Tibial artery (tissue), 4 donors: ENCODE measurements at regions not wholly inside any gene's neighbourhood (a gene's known extent, or its start where the extent isn't known, plus 50 kb on each side); places are given as distances from the start of the nearest gene placed in this dataset.

Source experiments
- DNase-seq, 2 donors: peaks; one replicate each; pipeline ENCODE4 v3.0.0-alpha.2; 2019
- H3K27ac ChIP-seq, 2 donors: fragments of 200-600 bp; sonication (generic) in 1 of 2; 1 replicate in 1 of 2; 2 replicates in 1 of 2; pipeline ENCODE4 v1.5.1; 2018 to 2019; ENCODE audit warnings: mild to moderate bottlenecking in 1 of 2
- H3K27me3 ChIP-seq, 2 donors: fragments of 200-600 bp; sonication (generic) in 1 of 2; one replicate each; pipeline versions ENCODE4 v1.5.1 to v1.6.0; 2016 to 2019
- H3K36me3 ChIP-seq, 3 donors: fragments of 200-600 bp; sonication (generic) in 2 of 3; one replicate each; pipeline ENCODE4 v1.5.1; 2016 to 2019; ENCODE audit warnings: mild to moderate bottlenecking in 2 of 3
- H3K4me1 ChIP-seq, 4 donors: fragments of 200-600 bp; sonication (generic) in 2 of 4; 1 replicate in 3 of 4; 2 replicates in 1 of 4; pipeline ENCODE4 v1.5.1; 2016 to 2019
- H3K4me3 ChIP-seq, 2 donors: fragments of 200-600 bp; sonication (generic) in 1 of 2; 1 replicate in 1 of 2; 2 replicates in 1 of 2; pipeline ENCODE4 v1.5.1; 2018 to 2019; ENCODE audit warnings: mild to moderate bottlenecking in 2 of 2
- H3K9me3 ChIP-seq, 3 donors: fragments of 200-600 bp; sonication (generic) in 1 of 3; one replicate each; pipeline ENCODE4 v1.5.1; 2016 to 2019
- CTCF ChIP-seq, 2 experiments: fragments of 200-600 bp in 1 of 2; fragments of 450-650 bp in 1 of 2; IDR thresholded peaks; one replicate each; pipeline ENCODE4 v1.5.1; 2017 to 2019; ENCODE audit warnings: antibody characterized with exemption in 2 of 2, mild to moderate bottlenecking in 1 of 2, moderate library complexity in 1 of 2
- intact Hi-C: fragments of 100-400 bp; cut with DNase I; formaldehyde crosslinking; loops from one replicate; pipeline ENCODE4 v1.15.0; 2023; ENCODE audit warnings: low total_unique reads

DNA sequence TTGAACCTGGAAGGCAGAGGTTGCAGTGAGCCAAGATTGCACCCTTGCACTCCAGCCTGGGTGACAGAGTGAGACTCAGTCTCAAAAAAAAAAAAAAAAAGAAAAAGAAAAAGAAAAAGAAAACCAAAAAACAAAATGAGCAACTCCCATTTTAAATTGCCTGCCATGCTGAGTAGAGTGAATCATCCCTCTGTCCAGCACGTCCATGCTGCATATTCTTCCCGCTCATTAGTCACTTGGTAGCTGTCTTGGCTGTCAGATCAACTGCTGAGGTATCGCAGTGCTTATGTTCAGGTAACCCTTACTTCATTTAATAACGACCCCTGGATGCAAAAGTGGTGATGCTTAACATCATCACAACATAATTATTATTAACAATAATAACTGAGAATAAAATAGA is 60.7 kb upstream of the SMOX start:
- no peak for DNase-seq
- TF ChIP-seq CTCF (IDR thresholded peaks at IDR 0.05): no peak
- Histone ChIP-seq H3K4me1 (peaks cover 0 to 35% (median 15%) of the 10 kb centered on the region in 4 donors), H3K9me3 (no peaks in the 10 kb centered on the region), H3K27me3 (no peaks in the 10 kb centered on the region), H3K36me3 (no peaks in the 10 kb centered on the region), H3K4me3 (no peak overlapping the region), H3K27ac (no peak overlapping the region)
- intact Hi-C loops: loop anchor here (5.0 kb wide), 2 partner anchors 71 to 301 kb away; partner anchors contain the start of genes CENPB and RNF24

GRCh38 chr20:4086771-4087687 is 61.6 kb upstream of the SMOX start:
- Histone ChIP-seq H3K36me3 (no peaks in the 10 kb centered on the region), H3K4me3 (no peak overlapping the region), H3K4me1 (peaks cover 0 to 44% (median 18%) of the 10 kb centered on the region in 4 donors), H3K27me3 (no peaks in the 10 kb centered on the region), H3K9me3 (no peaks in the 10 kb centered on the region), H3K27ac (no peak overlapping the region)
- intact Hi-C loops: loop anchor here (5.0 kb wide), 2 partner anchors 70 to 300 kb away; partner anchors contain the start of genes CENPB and RNF24
- no peak for DNase-seq
- no peak for TF ChIP-seq CTCF (IDR thresholded peaks at IDR 0.05)

GRCh38 chr20:4084721-4085120 is 63.9 kb upstream of the SMOX start:
- peaks cover 0 to 36% (median 15%) of the 10 kb centered on the region in 4 donors for H3K4me1 ChIP-seq
- no peak for DNase-seq
- no peaks in the 10 kb centered on the region for H3K36me3 ChIP-seq
- intact Hi-C loops: loop anchor here (2.0 to 5.0 kb wide), 3 partner anchors 67 to 297 kb away; partner anchors contain the start of genes CENPB, PANK2 and RNF24
- no peak for TF ChIP-seq CTCF (IDR thresholded peaks at IDR 0.05)
- H3K4me3 ChIP-seq: no peak overlapping the region
- H3K9me3 ChIP-seq: peaks cover 0 to 2% (median 0%) of the 10 kb centered on the region in 3 donors
- H3K27ac ChIP-seq: peak overlapping the region; percentile 62 to 67
- H3K27me3 ChIP-seq: no peaks in the 10 kb centered on the region

DNA sequence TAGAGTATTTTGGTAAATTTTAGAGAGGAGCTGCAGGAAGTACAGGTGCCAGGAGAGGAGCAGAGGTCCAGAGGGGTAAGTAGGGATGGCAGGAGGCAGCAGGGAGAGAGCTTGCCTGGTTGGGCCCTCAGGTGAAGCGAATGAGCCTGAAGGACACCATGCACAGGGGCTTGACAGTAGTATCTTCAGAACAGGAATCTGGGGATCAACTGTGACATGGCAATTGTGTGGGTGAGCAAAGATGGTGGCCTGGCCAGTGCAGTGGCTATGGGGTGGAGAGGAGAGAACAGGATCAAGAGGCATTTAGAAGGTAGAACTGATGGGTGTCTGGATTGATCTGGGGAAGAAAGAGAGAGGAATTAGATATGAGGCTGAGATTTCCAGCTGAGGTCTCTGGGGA is 64.5 kb upstream of the SMOX start:
- Histone ChIP-seq H3K9me3 (peaks cover 0 to 2% (median 0%) of the 10 kb centered on the region in 3 donors), H3K27me3 (no peaks in the 10 kb centered on the region), H3K4me1 (peaks cover 0 to 34% (median 15%) of the 10 kb centered on the region in 4 donors), H3K36me3 (no peaks in the 10 kb centered on the region), H3K27ac (peak overlapping the region in 1 of 2 donors; percentile 53), H3K4me3 (no peak overlapping the region)
- intact Hi-C loops: loop anchor here (2.0 kb wide), 1 partner anchor 195 kb away; the partner anchor contains the start of gene PANK2
- TF ChIP-seq CTCF (IDR thresholded peaks at IDR 0.05): no peak
- DNase-seq: no peak

DNA sequence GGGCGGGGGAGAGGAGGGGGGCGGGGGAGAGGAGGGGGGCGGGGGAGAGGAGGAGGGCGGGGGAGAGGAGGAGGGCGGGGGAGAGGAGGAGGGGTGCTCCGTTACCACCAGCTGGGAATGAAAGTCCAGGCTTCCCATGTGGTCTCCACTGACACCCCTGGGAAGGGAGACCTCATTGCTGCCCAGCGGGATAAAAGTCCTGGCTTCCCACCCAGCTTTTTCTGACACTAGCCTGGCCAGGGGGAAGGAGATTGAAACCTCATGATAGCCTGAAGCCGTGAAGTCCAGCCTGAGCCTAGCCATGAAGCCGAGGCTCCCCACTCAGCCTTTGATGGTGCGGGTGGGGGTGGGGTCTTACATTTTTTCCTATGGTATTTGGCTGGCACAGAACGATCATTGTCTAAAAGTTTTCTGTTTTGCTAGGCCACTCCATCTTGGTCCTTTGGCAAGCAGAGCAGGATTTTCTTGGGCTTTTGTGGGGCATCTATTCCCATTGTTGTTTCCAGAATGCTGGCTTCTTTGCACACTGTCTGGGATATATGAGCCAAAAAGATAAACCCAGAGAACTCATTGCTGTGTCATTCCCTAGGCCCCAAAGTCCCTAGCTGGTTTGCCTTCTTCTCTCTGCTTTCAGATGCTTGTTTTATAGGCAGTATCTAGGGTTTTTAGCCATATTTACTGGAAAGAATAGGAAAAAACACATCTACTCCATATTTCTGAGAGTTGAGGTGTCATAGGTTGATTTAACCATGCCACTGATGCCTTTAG is 65.3 kb upstream of the SMOX start:
- H3K27ac ChIP-seq: peak overlapping the region in 1 of 2 donors; percentile 53
- no peak overlapping the region for H3K4me3 ChIP-seq
- intact Hi-C loops: no loop called here
- H3K9me3 ChIP-seq: peaks cover 0 to 2% (median 0%) of the 10 kb centered on the region in 3 donors
- H3K27me3 ChIP-seq: no peaks in the 10 kb centered on the region
- no peak for TF ChIP-seq CTCF (IDR thresholded peaks at IDR 0.05)
- DNase-seq: no peak
- H3K4me1 ChIP-seq: peaks cover 0 to 34% (median 15%) of the 10 kb centered on the region in 4 donors
- H3K36me3 ChIP-seq: no peaks in the 10 kb centered on the region
